Heart right ventricle (tissue), 16 donors: ENCODE measurements at regions not wholly inside any gene's neighbourhood (a gene's known extent, or its start where the extent isn't known, plus 50 kb on each side); places are given as distances from the start of the nearest gene placed in this dataset.

ENCODE experiments used
- ATAC-seq, 8 donors: fragments of 200-7000 bp; cut with Tn5 transposase; one replicate each; pipeline ENCODE4 v1.9.1; 2020; ENCODE audit warnings: mild to moderate bottlenecking in 8 of 8, moderate library complexity in 8 of 8, moderate number of reproducible peaks in 1 of 8
- DNase-seq, 2 donors: peaks; one replicate each; pipeline ENCODE4 v3.0.0-alpha.2; 2020
- H3K27ac ChIP-seq, 10 donors: fragments of 200-600 bp; sonication (generic) in 2 of 10; one replicate each; pipeline versions ENCODE4 v1.5.0 to v1.8.0; 2020 to 2022; ENCODE audit warnings: mild to moderate bottlenecking in 3 of 10
- H3K27me3 ChIP-seq, 7 donors: fragments of 200-600 bp; one replicate each; pipeline ENCODE4 v1.8.0; 2021 to 2022; ENCODE audit warnings: mild to moderate bottlenecking in 2 of 7
- H3K36me3 ChIP-seq, 9 donors: fragments of 200-600 bp; sonication (generic) in 1 of 9; one replicate each; pipeline versions ENCODE4 v1.5.0 to v1.8.0; 2020 to 2022; ENCODE audit warnings: mild to moderate bottlenecking in 2 of 9
- H3K4me1 ChIP-seq, 9 donors: fragments of 200-600 bp; sonication (generic) in 1 of 9; one replicate each; pipeline versions ENCODE4 v1.5.0 to v1.8.0; 2020 to 2022; ENCODE audit warnings: mild to moderate bottlenecking in 4 of 9
- H3K4me3 ChIP-seq, 10 donors: fragments of 200-600 bp; sonication (generic) in 2 of 10; one replicate each; pipeline versions ENCODE4 v1.5.0 to v1.8.0; 2020 to 2022; ENCODE audit warnings: mild to moderate bottlenecking in 7 of 10, moderate library complexity in 2 of 10
- H3K9me3 ChIP-seq, 11 donors: fragments of 200-600 bp in 10 of 11; sonication (generic) in 2 of 11; one replicate each; pipeline versions ENCODE4 v1.5.0 to v1.8.0; 2013 to 2022; ENCODE audit warnings: mild to moderate bottlenecking in 2 of 11, control low read depth in 1 of 11, moderate library complexity in 1 of 11
- CTCF ChIP-seq, 9 donors: fragments of 200-600 bp; sonication (generic) in 2 of 9; IDR thresholded peaks; one replicate each; pipeline versions ENCODE4 v1.5.0 to v1.8.0; 2021 to 2022; ENCODE audit warnings: antibody characterized with exemption in 9 of 9, mild to moderate bottlenecking in 5 of 9, moderate library complexity in 1 of 9
- WGBS, 2 donors: extraction: QIAGEN DNeasy Blood & Tissue Kit; methylation state at CpG; one replicate each; pipeline ENCODE4 v1.1.7; 2013; ENCODE audit warnings: inconsistent platforms in 1 of 2; 5-methylcytosine and 5-hydroxymethylcytosine counted together
- intact Hi-C, 10 donors: fragments of 100-400 bp; cut with DNase I; formaldehyde crosslinking; loops; one replicate each; pipeline versions ENCODE4 v1.11.1 to v1.14.2; 2022
- donor health status: Arrhythmogenic right ventricular cardiomyopathy.
- donor health status: ischemic (EF 13 %, LVEDD 7.1; RV severe dilation, severe dysfunction).
- donor health status: healthy with polysubstance abuse.
- donor health status: DM: no; HTN: yes; CAD: no.
- donor health status: DM: no; HTN: no; CAD: no.
- donor health status: ischemic (EF 25% LVEDD 6.9; RV normal size, moderate dysfunction).
- donor health status: ischemic (EF 25% LVEDD 5.7; RV mildly dilated, moderate dysfunction).
- donor health status: healthy.
- donor health status: DM: yes; HTN: yes; CAD: no.
- donor health status: Ischemic cardiomyopathy.
- donor health status: ischemic (EF 35%, LVEDD 5.7; RV mildly dilated, moderate dysfunction).
- donor health status: nonischemic (EF 11% LVEDD 7.7; RV severe dilation, severe dysfunction).
- donor health status: DM: yes; HTN: yes; CAD: no.
- donor health status: PGD.
- donor health status: ischemic (EF 29% LVEDD 5.4; RV normal size, mild dysfunction).
- donor health status: nonischemic (EF 23%, LVEDD 6.1; RV moderate dilation, normal function).

- intact Hi-C loops, result no loop called here
- H3K27ac ChIP-seq, result no peak overlapping the region
- WGBS, 2 donors, result 67 to 70% methylated on average over 2 of the region's 2 CpGs
- H3K9me3 ChIP-seq, result no peaks in the 10 kb centered on the region
- no peaks in the 10 kb centered on the region for H3K4me1 ChIP-seq
- H3K36me3 ChIP-seq, result no peaks in the 10 kb centered on the region
- H3K4me3 ChIP-seq, result no peak overlapping the region
- no peaks in the 10 kb centered on the region for H3K27me3 ChIP-seq
- ATAC-seq (no peak), DNase-seq (no peak)
- TF ChIP-seq CTCF (IDR thresholded peaks at IDR 0.05), result no peak
These were observed 821.1 kb upstream of the FLRT2 start for GRCh38 chr14:84708865-84709264.

GRCh38 chr14:84726471-84726870 lies 803.5 kb upstream of the FLRT2 start:
- Histone ChIP-seq H3K27me3 (no peaks in the 10 kb centered on the region), H3K4me3 (no peak overlapping the region), H3K4me1 (no peaks in the 10 kb centered on the region), H3K27ac (no peak overlapping the region), H3K9me3 (peaks cover 0 to 3% (median 0%) of the 10 kb centered on the region in 11 donors), H3K36me3 (no peaks in the 10 kb centered on the region)
- intact Hi-C loops, result no loop called here
- 84 to 85% methylated on average over 4 of the region's 4 CpGs for whole genome bisulfite sequencing, 2 donors
- ATAC-seq, result no peak
- DNase-seq, result no peak
- no peak for TF ChIP-seq CTCF (IDR thresholded peaks at IDR 0.05)

GRCh38 chr14:84749191-84749955 lies 780.6 kb upstream of the FLRT2 start:
- Histone ChIP-seq H3K4me3 (no peak overlapping the region), H3K27me3 (no peaks in the 10 kb centered on the region), H3K27ac (no peak overlapping the region), H3K9me3 (peaks cover 0 to 11% (median 0%) of the 10 kb centered on the region in 11 donors), H3K4me1 (no peaks in the 10 kb centered on the region), H3K36me3 (no peaks in the 10 kb centered on the region)
- intact Hi-C loops, result no loop called here
- ATAC-seq (no peak), DNase-seq (no peak)
- WGBS, 2 donors, result 79 to 82% methylated on average over 6 of the region's 6 CpGs
- TF ChIP-seq CTCF (IDR thresholded peaks at IDR 0.05), result no peak

GRCh38 chr14:84750284-84750683 lies 779.7 kb upstream of the FLRT2 start:
- Histone ChIP-seq H3K27ac (no peak overlapping the region), H3K4me3 (no peak overlapping the region), H3K4me1 (no peaks in the 10 kb centered on the region), H3K9me3 (peaks cover 0 to 15% (median 0%) of the 10 kb centered on the region in 11 donors), H3K36me3 (no peaks in the 10 kb centered on the region), H3K27me3 (no peaks in the 10 kb centered on the region)
- no peak for TF ChIP-seq CTCF (IDR thresholded peaks at IDR 0.05)
- DNase-seq (no peak), ATAC-seq (no peak)
- WGBS, 2 donors, result 41 to 59% methylated on average over 1 of the region's 1 CpG
- intact Hi-C loops, result no loop called here
